HepG2 (cell line): ENCODE measurements at regions not wholly inside any gene's neighbourhood (a gene's known extent, or its start where the extent isn't known, plus 50 kb on each side); places are given as distances from the start of the nearest gene placed in this dataset.

ENCODE experiments used
- ATAC-seq: fragments of 200-7000 bp; cut with Tn5 transposase; 3 replicates; pipeline ENCODE4 v1.9.1; 2020; ENCODE audit warnings: mild to moderate bottlenecking, moderate library complexity
- BruUV-seq: library from RNA; stranded (reverse); fragments of 400-500 nt; replicated peaks from 2 replicates; lab custom pipeline; 2021; lab: Mats Ljungman, UMichigan
- CTCF ChIA-PET: fragments of 300-600 bp; formaldehyde crosslinking; extraction: SDS; loops from one replicate; lab custom pipeline; 2021; ENCODE audit warnings: low total read pairs, inconsistent platforms, low intra/inter-chr PET ratio; lab: Yijun Ruan, JAX
- POLR2A ChIA-PET: fragments of 350-600 bp; sonication (Branson Sonifier 250); formaldehyde crosslinking; loops from one replicate; lab custom pipeline; 2020; ENCODE audit warnings: antibody characterized with exemption, inconsistent platforms; lab: Yijun Ruan, JAX
- DNase-seq: peaks from one replicate; pipeline ENCODE4 v3.0.0-alpha.2; 2015; ENCODE audit warnings: low spot score
- FAIRE-seq: peaks from 3 replicates; lab custom pipeline; 2011; peaks lifted over from hg19 to GRCh38; lab: Jason Lieb, UNC
- H2AFZ ChIP-seq: one replicate; pipeline ENCODE4 v1.6.1; 2011; ENCODE audit warnings: low read length, inconsistent platforms
- H3K27ac ChIP-seq: fragments of 300-600 bp; 3 replicates; pipeline ENCODE4 v1.8.0; 2011; ENCODE audit warnings: mixed run types, mild to moderate bottlenecking, mixed read lengths, low read length, inconsistent platforms; ENCODE audit not compliant: insufficient read depth; ENCODE audit errors: extremely low read length
- H3K27me3 ChIP-seq, 2 experiments: fragments of 200-600 bp in 1 of 2; 2 replicates in 1 of 2; 3 replicates in 1 of 2; pipeline versions ENCODE4 v1.6.0 to v1.8.0; 2011; ENCODE audit warnings: low read length in 2 of 2, mild to moderate bottlenecking in 2 of 2, moderate library complexity in 2 of 2, inconsistent platforms in 1 of 2; ENCODE audit not compliant: insufficient read depth in 2 of 2, control insufficient read depth in 1 of 2
- H3K36me3 ChIP-seq, 2 experiments: fragments of 200-600 bp in 1 of 2; replicated peaks in 1 of 2; 2 replicates in 1 of 2; 3 replicates in 1 of 2; pipeline versions ENCODE4 v1.5.1 to v1.8.0; 2011; ENCODE audit warnings: low read length in 2 of 2, inconsistent platforms in 1 of 2; ENCODE audit not compliant: insufficient read depth in 2 of 2, control insufficient read depth in 1 of 2
- H3K4me1 ChIP-seq: 2 replicates; pipeline ENCODE4 v1.5.1; 2012; ENCODE audit warnings: low read length, inconsistent platforms; ENCODE audit not compliant: insufficient read depth
- H3K4me2 ChIP-seq: 2 replicates; pipeline ENCODE4 v1.6.0; 2011; ENCODE audit warnings: low read depth, low read length, inconsistent platforms
- H3K4me3 ChIP-seq, 3 experiments: fragments of 200-600 bp in 1 of 3; sonication (generic), shearing (Covaris generic) in 1 of 3; replicated peaks in 1 of 3; 2 replicates each; pipeline ENCODE4 v1.5.1; 2011 to 2016; ENCODE audit warnings: low read length in 3 of 3, inconsistent platforms in 2 of 3, low read depth in 2 of 3, mild to moderate bottlenecking in 2 of 3, control low read depth in 1 of 3, mixed read lengths in 1 of 3; ENCODE audit not compliant: insufficient read depth in 1 of 3
- H3K79me2 ChIP-seq: one replicate; pipeline ENCODE4 v1.6.1; 2011; ENCODE audit warnings: low read length, inconsistent platforms; ENCODE audit not compliant: insufficient read depth
- H3K9ac ChIP-seq: 2 replicates; pipeline ENCODE4 v1.6.0; 2011; ENCODE audit warnings: mild to moderate bottlenecking, low read depth, low read length, inconsistent platforms; ENCODE audit not compliant: insufficient read depth
- H3K9me3 ChIP-seq: 2 replicates; pipeline ENCODE4 v1.5.1; 2012; ENCODE audit warnings: mild to moderate bottlenecking, low read length
- H4K20me1 ChIP-seq: 2 replicates; pipeline ENCODE4 v1.6.0; 2011; ENCODE audit warnings: inconsistent platforms, mild to moderate bottlenecking, low read length, moderate library complexity; ENCODE audit not compliant: insufficient read depth
- CSRNP1 ChIP-seq: sonication (generic); formaldehyde crosslinking; IDR thresholded peaks from 2 replicates; pipeline ENCODE4 v1.8.1; 2023; ENCODE audit warnings: mild to moderate bottlenecking, missing genetic modification reagents
- GTF2F1 ChIP-seq: fragments of 150-350 bp; IDR thresholded peaks from 2 replicates; pipeline ENCODE4 v1.6.1; 2014; ENCODE audit warnings: low read length
- HOMEZ ChIP-seq: IDR thresholded peaks from 2 replicates; pipeline ENCODE4 v1.6.1; 2016; ENCODE audit warnings: low read depth
- MIER3 ChIP-seq: IDR thresholded peaks from 2 replicates; pipeline ENCODE4 v1.6.1; 2016; ENCODE audit warnings: missing compliant biosample characterization, borderline replicate concordance
- MTA1 ChIP-seq: sonication (generic); formaldehyde crosslinking; IDR thresholded peaks from 2 replicates; pipeline ENCODE4 v1.4.0; 2020; ENCODE audit warnings: missing genetic modification reagents, mild to moderate bottlenecking, borderline replicate concordance
- NR2F2 ChIP-seq: IDR thresholded peaks from 2 replicates; pipeline ENCODE4 v1.6.1; 2012; ENCODE audit warnings: low read depth, inconsistent platforms, borderline replicate concordance
- SIX1 ChIP-seq: sonication (generic); formaldehyde crosslinking; IDR thresholded peaks from 2 replicates; pipeline ENCODE4 v1.4.0; 2020; ENCODE audit warnings: missing genetic modification reagents, borderline replicate concordance
- ZFP37 ChIP-seq: sonication (generic); formaldehyde crosslinking; IDR thresholded peaks from 2 replicates; pipeline ENCODE4 v1.4.0; 2020; ENCODE audit warnings: missing genetic modification reagents, borderline replicate concordance
- ZFP91 ChIP-seq: sonication (generic); formaldehyde crosslinking; IDR thresholded peaks from 2 replicates; pipeline ENCODE4 v1.9.0; 2022; ENCODE audit warnings: missing genetic modification reagents, mild to moderate bottlenecking, borderline replicate concordance
- ZNF124 ChIP-seq: sonication (generic); formaldehyde crosslinking; IDR thresholded peaks from 2 replicates; pipeline ENCODE4 v1.4.0; 2020; ENCODE audit warnings: missing genetic modification reagents
- ZNF224 ChIP-seq: sonication (generic); formaldehyde crosslinking; IDR thresholded peaks from 2 replicates; pipeline ENCODE4 v1.5.0; 2020; ENCODE audit warnings: mild to moderate bottlenecking, missing genetic modification reagents
- ZNF414 ChIP-seq: sonication (generic); formaldehyde crosslinking; IDR thresholded peaks from 2 replicates; pipeline ENCODE4 v1.5.0; 2020; ENCODE audit warnings: missing genetic modification reagents
- ZNF501 ChIP-seq: sonication (generic); formaldehyde crosslinking; IDR thresholded peaks from 2 replicates; pipeline ENCODE4 v1.5.1; 2020; ENCODE audit warnings: mild to moderate bottlenecking, moderate library complexity, missing genetic modification reagents
- ZNF615 ChIP-seq: sonication (generic); formaldehyde crosslinking; IDR thresholded peaks from 2 replicates; pipeline ENCODE4 v1.5.0; 2020; ENCODE audit warnings: mild to moderate bottlenecking, missing genetic modification reagents, borderline replicate concordance
- ZNF782 ChIP-seq: sonication (generic); formaldehyde crosslinking; IDR thresholded peaks from 2 replicates; pipeline ENCODE4 v1.4.0; 2020; ENCODE audit warnings: missing genetic modification reagents, mild to moderate bottlenecking, borderline replicate concordance
- ZNF878 ChIP-seq: sonication (generic); formaldehyde crosslinking; IDR thresholded peaks from 2 replicates; pipeline ENCODE4 v1.8.1; 2023; ENCODE audit warnings: mild to moderate bottlenecking, missing genetic modification reagents, moderate library complexity
- ZSCAN29 ChIP-seq: sonication (generic); formaldehyde crosslinking; conservative IDR thresholded peaks from 2 replicates; pipeline ENCODE4 v1.4.0; 2020; ENCODE audit warnings: mild to moderate bottlenecking, missing genetic modification reagents
- WGBS: methylation state at CpG from one replicate; pipeline ENCODE4 v1.1.6; 2017; ENCODE audit warnings: low lambda C conversion rate; 5-methylcytosine and 5-hydroxymethylcytosine counted together
- in situ Hi-C: cut with HindIII; loops from 2 replicates; pipeline ENCODE4 v1.10.0; 2017; ENCODE audit warnings: low pct_unique_long_range_greater_than_20kb; ENCODE audit not compliant: extremely low pct_ligation_motif_present
- intact Hi-C: fragments of 100-400 bp; cut with micrococcal nuclease; formaldehyde crosslinking; loops from one replicate; pipeline ENCODE4 v1.10.0; 2022; ENCODE audit not compliant: unreplicated experiment

- FAIRE-seq (no peak), DNase-seq (no peak), ATAC-seq (no peak)
- no peaks in the 10 kb centered on the region for H3K27me3 ChIP-seq
- H3K27ac ChIP-seq, result no peak overlapping the region
- BruUV-seq, result no TSS peak
- no peak overlapping the region for H3K4me2 ChIP-seq
- H3K79me2 ChIP-seq, result no peaks in the 10 kb centered on the region
- H3K4me1 ChIP-seq, result no peaks in the 10 kb centered on the region
- 32% methylated on average over 6 of the region's 6 CpGs for WGBS
- no peaks in the 10 kb centered on the region for H4K20me1 ChIP-seq
- ChIA-PET POLR2A (no interaction called here), CTCF (no interaction called here)
- no peak overlapping the region for H2AFZ ChIP-seq
- in situ Hi-C loops, result no loop called here
- no peaks in the 10 kb centered on the region for H3K36me3 ChIP-seq
- intact Hi-C loops, result no loop called here
- no peaks in the 10 kb centered on the region for H3K9me3 ChIP-seq
- H3K4me3 ChIP-seq, result no peak overlapping the region
- no peak overlapping the region for H3K9ac ChIP-seq
- TF ChIP-seq GTF2F1, result no peak
- no peak for TF ChIP-seq ZSCAN29 (CRISPR knock-in tag)
- no peak for TF ChIP-seq ZFP37 (CRISPR knock-in tag)
- no peak for TF ChIP-seq ZNF224
- no peak for TF ChIP-seq ZNF615 (CRISPR knock-in tag)
- TF ChIP-seq ZFP91, result no peak
- TF ChIP-seq CSRNP1, result no peak
- TF ChIP-seq ZNF414 (CRISPR knock-in tag), result no peak
- TF ChIP-seq SIX1, result no peak
- TF ChIP-seq NR2F2, result no peak
- no peak for TF ChIP-seq ZNF501 (CRISPR knock-in tag)
- TF ChIP-seq ZNF878, result no peak
- no peak for TF ChIP-seq MIER3 (CRISPR knock-in tag)
- no peak for TF ChIP-seq ZNF124 (CRISPR knock-in tag)
- no peak for TF ChIP-seq MTA1 (CRISPR knock-in tag)
- TF ChIP-seq HOMEZ (CRISPR knock-in tag), result no peak
- TF ChIP-seq ZNF782 (CRISPR knock-in tag), result no peak
Measured at GRCh38 chr9:106111039-106111730, 416.8 kb downstream of the TMEM38B start.
